Type B pancreatic cell (in vitro differentiated cells): ENCODE measurements at regions not wholly inside any gene's neighbourhood (a gene's known extent, or its start where the extent isn't known, plus 50 kb on each side); places are given as distances from the start of the nearest gene placed in this dataset.

Experiments used
- DNase-seq: peaks from one replicate; pipeline ENCODE4 v3.0.0; 2021; ENCODE audit warnings: mixed read lengths; ENCODE audit not compliant: unreplicated experiment; ENCODE audit errors: extremely low spot score
- H3K27ac Mint-ChIP-seq: 2 replicates; pipeline ENCODE4 v1.8.0; 2021; ENCODE audit warnings: mild to moderate bottlenecking, mixed read lengths
- H3K27me3 Mint-ChIP-seq: 2 replicates; pipeline ENCODE4 v1.8.0; 2021; ENCODE audit warnings: mixed read lengths
- H3K36me3 Mint-ChIP-seq: 2 replicates; pipeline ENCODE4 v1.8.0; 2021; ENCODE audit warnings: mixed read lengths
- H3K4me1 Mint-ChIP-seq: one replicate; pipeline ENCODE4 v1.8.0; 2021; ENCODE audit warnings: mixed read lengths; ENCODE audit not compliant: unreplicated experiment
- H3K4me3 Mint-ChIP-seq: 2 replicates; pipeline ENCODE4 v1.8.0; 2021; ENCODE audit warnings: mild to moderate bottlenecking, mixed read lengths
- H3K9me3 Mint-ChIP-seq: 2 replicates; pipeline ENCODE4 v1.8.0; 2021; ENCODE audit warnings: mixed read lengths
- CTCF ChIP-seq: fragments of 200-600 bp; sonication (generic); conservative IDR thresholded peaks from 2 replicates; pipeline ENCODE4 v1.5.0; 2021; ENCODE audit warnings: antibody characterized with exemption, mild to moderate bottlenecking

DNA sequence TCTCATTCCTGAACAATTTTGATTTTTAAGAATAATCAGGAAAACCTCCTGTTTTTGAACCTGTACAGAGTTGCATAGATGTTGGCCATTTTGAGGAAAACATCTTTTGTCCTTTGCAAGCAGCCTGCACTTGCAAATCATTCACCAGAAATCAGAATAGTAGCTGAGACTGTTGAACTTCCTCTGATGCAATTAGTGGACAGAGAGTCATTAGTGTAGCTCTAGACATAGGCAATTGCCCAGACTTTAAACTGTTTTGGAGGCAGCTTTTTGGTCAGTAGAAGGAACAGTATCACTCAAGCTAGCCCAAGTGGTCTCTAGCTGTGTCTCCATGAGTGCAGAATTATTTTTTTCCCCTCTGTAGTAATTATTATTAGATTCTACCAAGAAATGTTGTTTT is 326.1 kb downstream of the PIK3C3 start:
- no peak overlapping the region for H3K27ac Mint-ChIP-seq
- no peaks in the 10 kb centered on the region for H3K36me3 Mint-ChIP-seq
- no peaks in the 10 kb centered on the region for H3K27me3 Mint-ChIP-seq
- no peak overlapping the region for H3K4me3 Mint-ChIP-seq
- H3K4me1 Mint-ChIP-seq = no peaks in the 10 kb centered on the region
- no peaks in the 10 kb centered on the region for H3K9me3 Mint-ChIP-seq
- no peak for TF ChIP-seq CTCF
- DNase-seq = no peak

- H3K4me3 Mint-ChIP-seq = no peak overlapping the region
- no peaks in the 10 kb centered on the region for H3K36me3 Mint-ChIP-seq
- H3K27me3 Mint-ChIP-seq = no peaks in the 10 kb centered on the region
- DNase-seq = no peak
- no peaks in the 10 kb centered on the region for H3K9me3 Mint-ChIP-seq
- no peaks in the 10 kb centered on the region for H3K4me1 Mint-ChIP-seq
- no peak for TF ChIP-seq CTCF
- no peak overlapping the region for H3K27ac Mint-ChIP-seq
Measured at GRCh38 chr18:42281851-42282250, 326.8 kb downstream of the PIK3C3 start.

DNA sequence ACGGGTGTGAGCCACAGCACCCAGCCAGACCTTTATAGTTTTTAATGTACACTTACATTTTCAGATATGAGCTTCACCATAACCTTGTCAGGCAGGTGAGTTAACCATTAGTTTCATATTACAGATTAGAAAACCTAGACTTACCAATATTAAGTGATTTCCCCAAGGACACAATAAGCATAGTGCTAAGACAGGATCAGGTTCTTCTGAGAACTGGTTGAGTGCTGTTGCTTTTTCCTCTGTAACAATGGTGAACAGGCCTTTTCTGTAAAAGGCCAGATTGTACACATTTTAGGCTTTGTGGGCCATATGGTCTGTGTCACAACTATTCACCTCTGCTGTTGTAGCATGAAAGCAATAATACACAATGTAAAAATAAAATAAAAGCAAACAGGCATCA is 332.0 kb downstream of the PIK3C3 start:
- Mint-ChIP-seq H3K4me3 (no peak overlapping the region), H3K4me1 (no peaks in the 10 kb centered on the region), H3K36me3 (no peaks in the 10 kb centered on the region), H3K27ac (no peak overlapping the region), H3K27me3 (no peaks in the 10 kb centered on the region), H3K9me3 (no peaks in the 10 kb centered on the region)
- no peak for TF ChIP-seq CTCF
- no peak for DNase-seq

- Mint-ChIP-seq H3K27ac (no peak overlapping the region), H3K4me3 (no peak overlapping the region), H3K9me3 (no peaks in the 10 kb centered on the region), H3K4me1 (no peaks in the 10 kb centered on the region), H3K27me3 (no peaks in the 10 kb centered on the region), H3K36me3 (no peaks in the 10 kb centered on the region)
- TF ChIP-seq CTCF = no peak
- no peak for DNase-seq
Measured at GRCh38 chr18:42288129-42288528, 333.1 kb downstream of the PIK3C3 start.

GRCh38 chr18:42289526-42289925 is 334.5 kb downstream of the PIK3C3 start:
- no peaks in the 10 kb centered on the region for H3K27me3 Mint-ChIP-seq
- no peak for TF ChIP-seq CTCF
- no peak overlapping the region for H3K27ac Mint-ChIP-seq
- no peaks in the 10 kb centered on the region for H3K36me3 Mint-ChIP-seq
- DNase-seq = no peak
- no peaks in the 10 kb centered on the region for H3K4me1 Mint-ChIP-seq
- H3K9me3 Mint-ChIP-seq = no peaks in the 10 kb centered on the region
- H3K4me3 Mint-ChIP-seq = no peak overlapping the region
